ENCODE measurements at regions not wholly inside any gene's neighbourhood (a gene's known extent, or its start where the extent isn't known, plus 50 kb on each side); places are given as distances from the start of the nearest gene placed in this dataset.
"Not testable (repeated sequence)": the region's sequence is repeated elsewhere in the genome, so short reads cannot be mapped to it uniquely, and the experiment has no call there.

DNA sequence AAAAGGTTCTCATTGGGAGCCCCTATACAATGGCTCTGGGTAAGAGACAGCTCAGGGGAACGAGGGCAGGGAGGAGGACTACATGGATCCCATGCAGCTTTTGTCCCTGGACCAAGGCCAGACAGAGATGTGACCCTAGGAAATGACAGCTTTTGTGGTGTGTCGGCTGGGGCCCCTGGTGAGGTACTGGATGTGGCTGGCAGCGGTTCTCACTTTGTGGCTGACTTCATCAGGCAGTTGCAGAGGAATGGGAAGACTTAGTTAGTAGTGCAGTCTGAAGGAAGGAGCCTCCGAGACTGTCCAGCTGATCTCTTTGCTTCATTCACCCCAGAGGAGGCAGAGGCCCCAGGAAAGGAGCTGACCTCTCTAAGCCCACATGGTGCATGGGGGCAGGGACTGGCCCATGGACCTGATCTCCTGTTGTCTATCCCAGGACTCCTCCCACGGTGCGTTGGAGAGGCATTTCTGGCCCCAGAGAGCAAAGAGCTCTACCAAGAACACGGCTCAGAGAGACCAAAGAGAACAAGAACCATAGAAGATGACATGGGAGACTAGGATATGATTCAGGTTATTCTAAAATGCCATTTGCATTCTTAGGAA lies 202.9 kb downstream of the RPS24 start:
- H3K36me3 ChIP-seq (ENCODE audit: control insufficient read depth, insufficient read depth, low read length), result no peaks in the 10 kb centered on the region
- H3K4me3 ChIP-seq (ENCODE audit: low read length), result no peak overlapping the region
- no peak for DNase-seq (ENCODE audit: low read depth, low spot score)
- no peaks in the 10 kb centered on the region for H3K4me1 ChIP-seq (ENCODE audit: control insufficient read depth, insufficient read depth, low read length)
- WGBS (ENCODE audit: insufficient coverage, insufficient read length), result no CpG with 5 or more reads among the region's 7 CpGs
- no peaks in the 10 kb centered on the region for H3K27me3 ChIP-seq (ENCODE audit: control insufficient read depth, insufficient read depth, low read length)
- H3K9me3 ChIP-seq (ENCODE audit: control insufficient read depth, insufficient read depth, low read length), result no peaks in the 10 kb centered on the region
- H3K27ac ChIP-seq (ENCODE audit: low read length), result no peak overlapping the region

GRCh38 chr10:78237951-78238350 lies 204.3 kb downstream of the RPS24 start:
- H3K27ac ChIP-seq (ENCODE audit: low read length); H3K9me3 ChIP-seq (ENCODE audit: control insufficient read depth, insufficient read depth, low read length); DNase-seq (ENCODE audit: low read depth, low spot score); H3K4me3 ChIP-seq (ENCODE audit: low read length); H3K27me3 ChIP-seq (ENCODE audit: control insufficient read depth, insufficient read depth, low read length); H3K4me1 ChIP-seq (ENCODE audit: control insufficient read depth, insufficient read depth, low read length); H3K36me3 ChIP-seq (ENCODE audit: control insufficient read depth, insufficient read depth, low read length): not testable (repeated sequence)
- WGBS (ENCODE audit: insufficient coverage, insufficient read length), result no CpG with 5 or more reads among the region's 5 CpGs

DNA sequence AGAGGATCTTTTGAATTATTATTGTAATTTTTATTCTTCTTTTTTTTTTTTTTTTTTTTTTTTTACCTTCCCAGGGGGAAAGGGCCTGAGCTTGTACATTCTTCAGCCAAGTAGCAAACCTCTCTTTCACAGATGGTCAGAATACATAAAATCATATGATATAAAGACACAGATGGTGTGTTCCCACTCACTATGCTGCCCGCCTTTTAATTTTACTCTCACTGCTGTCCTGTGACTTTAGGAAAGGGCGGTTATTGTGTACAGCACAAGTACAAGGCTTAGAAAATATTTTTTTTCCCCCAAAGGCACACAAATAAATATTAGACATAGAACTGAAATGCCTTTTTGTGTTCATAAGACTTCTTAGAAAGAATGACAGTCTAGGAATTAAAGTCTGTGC lies 213.6 kb downstream of the RPS24 start:
- WGBS (ENCODE audit: insufficient coverage, insufficient read length), result no CpG with 5 or more reads among the region's 2 CpGs
- Histone ChIP-seq H3K4me1 (ENCODE audit: control insufficient read depth, insufficient read depth, low read length) (no peaks in the 10 kb centered on the region), H3K36me3 (ENCODE audit: control insufficient read depth, insufficient read depth, low read length) (no peaks in the 10 kb centered on the region), H3K27ac (ENCODE audit: low read length) (no peak overlapping the region), H3K27me3 (ENCODE audit: control insufficient read depth, insufficient read depth, low read length) (no peaks in the 10 kb centered on the region), H3K4me3 (ENCODE audit: low read length) (no peak overlapping the region), H3K9me3 (ENCODE audit: control insufficient read depth, insufficient read depth, low read length) (no peaks in the 10 kb centered on the region)
- no peak for DNase-seq (ENCODE audit: low read depth, low spot score)

GRCh38 chr10:78247821-78248220 lies 214.2 kb downstream of the RPS24 start:
- H3K4me3 ChIP-seq (ENCODE audit: low read length), result no peak overlapping the region
- H3K4me1 ChIP-seq (ENCODE audit: control insufficient read depth, insufficient read depth, low read length), result no peaks in the 10 kb centered on the region
- no CpG with 5 or more reads among the region's 1 CpG for WGBS (ENCODE audit: insufficient coverage, insufficient read length)
- no peaks in the 10 kb centered on the region for H3K27me3 ChIP-seq (ENCODE audit: control insufficient read depth, insufficient read depth, low read length)
- H3K9me3 ChIP-seq (ENCODE audit: control insufficient read depth, insufficient read depth, low read length), result no peaks in the 10 kb centered on the region
- H3K36me3 ChIP-seq (ENCODE audit: control insufficient read depth, insufficient read depth, low read length), result no peaks in the 10 kb centered on the region
- no peak for DNase-seq (ENCODE audit: low read depth, low spot score)
- no peak overlapping the region for H3K27ac ChIP-seq (ENCODE audit: low read length)

- WGBS (ENCODE audit: insufficient coverage, insufficient read length), result no CpG with 5 or more reads among the region's 22 CpGs
- no peaks in the 10 kb centered on the region for H3K4me1 ChIP-seq (ENCODE audit: control insufficient read depth, insufficient read depth, low read length)
- H3K27ac ChIP-seq (ENCODE audit: low read length), result no peak overlapping the region
- no peaks in the 10 kb centered on the region for H3K36me3 ChIP-seq (ENCODE audit: control insufficient read depth, insufficient read depth, low read length)
- H3K4me3 ChIP-seq (ENCODE audit: low read length), result no peak overlapping the region
- no peaks in the 10 kb centered on the region for H3K27me3 ChIP-seq (ENCODE audit: control insufficient read depth, insufficient read depth, low read length)
- no peaks in the 10 kb centered on the region for H3K9me3 ChIP-seq (ENCODE audit: control insufficient read depth, insufficient read depth, low read length)
- DNase-seq (ENCODE audit: low read depth, low spot score), result no peak
Measured at GRCh38 chr10:78248651-78249464, 215.2 kb downstream of the RPS24 start.

- H3K36me3 ChIP-seq (ENCODE audit: control insufficient read depth, insufficient read depth, low read length), result no peaks in the 10 kb centered on the region
- H3K9me3 ChIP-seq (ENCODE audit: control insufficient read depth, insufficient read depth, low read length), result no peaks in the 10 kb centered on the region
- WGBS (ENCODE audit: insufficient coverage, insufficient read length), result no CpG with 5 or more reads among the region's 3 CpGs
- H3K27ac ChIP-seq (ENCODE audit: low read length), result no peak overlapping the region
- H3K27me3 ChIP-seq (ENCODE audit: control insufficient read depth, insufficient read depth, low read length), result no peaks in the 10 kb centered on the region
- H3K4me3 ChIP-seq (ENCODE audit: low read length), result no peak overlapping the region
- H3K4me1 ChIP-seq (ENCODE audit: control insufficient read depth, insufficient read depth, low read length), result no peaks in the 10 kb centered on the region
- DNase-seq (ENCODE audit: low read depth, low spot score), result no peak
Measured at GRCh38 chr10:78249690-78250089, 216.0 kb downstream of the RPS24 start.

DNA sequence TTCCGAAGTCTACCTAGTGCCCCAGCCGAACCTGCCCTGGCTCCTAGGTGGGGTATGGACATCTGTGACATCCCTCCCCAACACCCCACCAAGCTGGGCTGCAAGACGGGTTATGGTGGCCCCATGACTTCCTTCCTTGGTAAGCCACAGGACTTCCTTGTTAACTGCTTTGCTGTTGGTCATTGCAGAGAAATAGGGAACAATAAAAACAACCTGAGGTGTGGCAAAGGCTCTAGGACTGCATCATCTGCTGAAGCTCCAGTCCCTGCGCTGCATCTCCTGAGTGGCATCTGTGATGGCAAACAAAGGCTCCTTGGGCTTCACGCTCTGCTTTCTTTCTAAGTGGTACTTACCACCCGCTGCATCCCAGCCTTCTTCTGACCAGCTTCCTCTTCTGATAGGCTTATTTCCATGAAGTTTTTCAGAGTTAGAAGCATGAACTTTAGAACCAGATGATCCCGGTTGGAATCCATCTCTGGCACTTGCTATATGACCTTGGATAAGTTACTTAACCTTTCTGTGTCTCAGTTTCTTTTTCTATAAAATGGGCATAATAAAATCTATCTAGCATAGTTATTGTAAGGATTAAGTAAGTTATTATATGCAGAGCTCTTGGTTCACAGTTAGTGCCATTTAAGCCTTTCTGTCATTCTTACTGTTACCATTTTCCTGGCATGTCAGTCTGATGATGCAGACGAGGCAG lies 216.8 kb downstream of the RPS24 start:
- Histone ChIP-seq H3K27ac (ENCODE audit: low read length) (no peak overlapping the region), H3K4me3 (ENCODE audit: low read length) (no peak overlapping the region), H3K27me3 (ENCODE audit: control insufficient read depth, insufficient read depth, low read length) (no peaks in the 10 kb centered on the region), H3K9me3 (ENCODE audit: control insufficient read depth, insufficient read depth, low read length) (no peaks in the 10 kb centered on the region), H3K36me3 (ENCODE audit: control insufficient read depth, insufficient read depth, low read length) (no peaks in the 10 kb centered on the region), H3K4me1 (ENCODE audit: control insufficient read depth, insufficient read depth, low read length) (no peaks in the 10 kb centered on the region)
- no CpG with 5 or more reads among the region's 8 CpGs for WGBS (ENCODE audit: insufficient coverage, insufficient read length)
- no peak for DNase-seq (ENCODE audit: low read depth, low spot score)

DNA sequence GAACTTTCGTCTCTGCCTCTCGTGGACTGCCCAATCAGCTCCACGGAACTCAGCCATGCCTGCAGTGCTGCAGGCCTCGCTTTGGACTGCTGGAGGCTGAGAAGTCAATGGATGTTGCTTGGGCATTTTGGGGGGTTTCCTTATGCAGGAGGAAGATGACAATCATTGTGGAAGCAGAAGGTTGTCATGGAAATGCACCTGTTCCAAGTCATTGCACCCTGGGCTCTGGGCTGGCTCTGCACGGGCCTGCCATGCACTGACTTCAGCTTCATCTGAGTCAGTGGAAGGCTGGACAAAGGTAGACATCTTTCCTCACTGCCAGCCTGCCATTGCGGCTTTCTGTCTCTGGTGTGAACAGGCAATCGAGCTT lies 217.3 kb downstream of the RPS24 start:
- Histone ChIP-seq H3K4me1 (ENCODE audit: control insufficient read depth, insufficient read depth, low read length) (no peaks in the 10 kb centered on the region), H3K4me3 (ENCODE audit: low read length) (no peak overlapping the region), H3K9me3 (ENCODE audit: control insufficient read depth, insufficient read depth, low read length) (no peaks in the 10 kb centered on the region), H3K27me3 (ENCODE audit: control insufficient read depth, insufficient read depth, low read length) (no peaks in the 10 kb centered on the region), H3K36me3 (ENCODE audit: control insufficient read depth, insufficient read depth, low read length) (no peaks in the 10 kb centered on the region), H3K27ac (ENCODE audit: low read length) (no peak overlapping the region)
- WGBS (ENCODE audit: insufficient coverage, insufficient read length), result no CpG with 5 or more reads among the region's 7 CpGs
- no peak for DNase-seq (ENCODE audit: low read depth, low spot score)

- DNase-seq (ENCODE audit: low read depth, low spot score), result no peak
Measured at GRCh38 chr10:78252286-78252685, 218.6 kb downstream of the RPS24 start.

DNA sequence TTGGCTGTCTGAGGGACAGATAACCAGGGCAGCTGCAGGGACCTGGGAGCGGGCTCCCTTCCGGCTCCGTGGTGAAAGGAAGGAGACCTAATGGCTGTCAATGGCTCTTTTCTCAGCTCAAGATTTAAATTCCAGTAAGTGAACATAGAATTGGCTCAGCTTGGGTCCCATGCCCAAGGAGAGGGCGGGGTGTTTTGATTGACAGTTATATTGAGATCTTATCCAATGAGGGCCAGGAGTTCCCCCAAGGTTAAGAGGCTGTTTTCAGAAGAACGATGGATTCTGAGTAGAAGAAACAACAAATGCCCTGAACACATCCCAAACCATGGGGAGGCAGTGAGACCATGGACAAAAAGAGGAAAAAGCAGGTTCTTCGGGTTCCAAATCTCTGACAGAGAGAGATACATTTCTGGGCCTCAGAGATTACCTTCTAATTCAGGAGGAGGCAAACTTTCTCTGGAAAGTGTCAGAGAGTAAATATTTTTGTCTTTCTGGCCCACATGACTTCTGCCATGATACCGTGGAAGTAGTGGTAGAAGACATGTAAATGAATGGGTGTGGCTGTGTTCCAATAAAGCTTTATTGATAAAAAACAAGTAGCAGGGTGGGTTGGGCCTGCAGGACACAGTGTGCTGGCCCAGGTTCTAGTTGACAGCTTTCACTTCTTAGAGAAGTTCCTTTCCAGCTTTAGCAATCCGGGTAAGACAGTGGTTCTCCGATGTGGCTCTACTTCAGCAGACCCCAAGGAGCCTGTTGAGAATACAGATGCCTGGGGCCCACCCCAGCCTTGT lies 219.6 kb downstream of the RPS24 start:
- no CpG with 5 or more reads among the region's 9 CpGs for WGBS (ENCODE audit: insufficient coverage, insufficient read length)
- H3K9me3 ChIP-seq (ENCODE audit: control insufficient read depth, insufficient read depth, low read length), result no peaks in the 10 kb centered on the region
- no peaks in the 10 kb centered on the region for H3K27me3 ChIP-seq (ENCODE audit: control insufficient read depth, insufficient read depth, low read length)
- H3K4me1 ChIP-seq (ENCODE audit: control insufficient read depth, insufficient read depth, low read length), result no peaks in the 10 kb centered on the region
- H3K27ac ChIP-seq (ENCODE audit: low read length), result no peak overlapping the region
- no peak for DNase-seq (ENCODE audit: low read depth, low spot score)
- H3K36me3 ChIP-seq (ENCODE audit: control insufficient read depth, insufficient read depth, low read length), result no peaks in the 10 kb centered on the region
- no peak overlapping the region for H3K4me3 ChIP-seq (ENCODE audit: low read length)

More at GRCh38 chr10:78252286-78252685, 218.6 kb downstream of the RPS24 start:
- Histone ChIP-seq H3K27ac (ENCODE audit: low read length) (no peak overlapping the region), H3K27me3 (ENCODE audit: control insufficient read depth, insufficient read depth, low read length) (no peaks in the 10 kb centered on the region), H3K9me3 (ENCODE audit: control insufficient read depth, insufficient read depth, low read length) (no peaks in the 10 kb centered on the region), H3K36me3 (ENCODE audit: control insufficient read depth, insufficient read depth, low read length) (no peaks in the 10 kb centered on the region), H3K4me1 (ENCODE audit: control insufficient read depth, insufficient read depth, low read length) (no peaks in the 10 kb centered on the region), H3K4me3 (ENCODE audit: low read length) (no peak overlapping the region)
- WGBS (ENCODE audit: insufficient coverage, insufficient read length), result no CpG with 5 or more reads among the region's 10 CpGs
